ENCODE measurements at regions not wholly inside any gene's neighbourhood (a gene's known extent, or its start where the extent isn't known, plus 50 kb on each side); places are given as distances from the start of the nearest gene placed in this dataset.

GRCh38 chr4:187470061-187470460 is 525.5 kb upstream of the ZFP42 start:
- Histone ChIP-seq H3K9me3 (ENCODE audit: control insufficient read depth in 1 of 2, low read length in 2 of 2) (no peaks in the 10 kb centered on the region), H3K4me1 (ENCODE audit: control insufficient read depth in 1 of 2, insufficient read depth in 2 of 2, low read length in 2 of 2) (no peaks in the 10 kb centered on the region), H3K9ac (ENCODE audit: low read depth in 1 of 2, low read length in 2 of 2) (no peak overlapping the region), H3K36me3 (ENCODE audit: control insufficient read depth in 1 of 2, insufficient read depth in 2 of 2, low read length in 2 of 2) (no peaks in the 10 kb centered on the region), H3K27ac (ENCODE audit: low read depth, low read length) (no peak overlapping the region), H3K4me3 (ENCODE audit: low read depth in 1 of 2, low read length in 2 of 2) (no peak overlapping the region), H3K27me3 (ENCODE audit: control insufficient read depth in 1 of 2, insufficient read depth in 2 of 2, low read length in 2 of 2) (no peaks in the 10 kb centered on the region)

GRCh38 chr4:187474238-187474637 is 521.3 kb upstream of the ZFP42 start:
- Histone ChIP-seq H3K27me3 (ENCODE audit: control insufficient read depth in 1 of 2, insufficient read depth in 2 of 2, low read length in 2 of 2) (no peaks in the 10 kb centered on the region), H3K9ac (ENCODE audit: low read depth in 1 of 2, low read length in 2 of 2) (no peak overlapping the region), H3K4me3 (ENCODE audit: low read depth in 1 of 2, low read length in 2 of 2) (no peak overlapping the region), H3K36me3 (ENCODE audit: control insufficient read depth in 1 of 2, insufficient read depth in 2 of 2, low read length in 2 of 2) (no peaks in the 10 kb centered on the region), H3K27ac (ENCODE audit: low read depth, low read length) (no peak overlapping the region), H3K4me1 (ENCODE audit: control insufficient read depth in 1 of 2, insufficient read depth in 2 of 2, low read length in 2 of 2) (peaks cover 0 to 2% of the 10 kb centered on the region in 2 donors), H3K9me3 (ENCODE audit: control insufficient read depth in 1 of 2, low read length in 2 of 2) (no peaks in the 10 kb centered on the region)

GRCh38 chr4:187475901-187476300 is 519.7 kb upstream of the ZFP42 start:
- no peak overlapping the region for H3K4me3 ChIP-seq (ENCODE audit: low read depth in 1 of 2, low read length in 2 of 2)
- H3K36me3 ChIP-seq (ENCODE audit: control insufficient read depth in 1 of 2, insufficient read depth in 2 of 2, low read length in 2 of 2) = no peaks in the 10 kb centered on the region
- H3K9ac ChIP-seq (ENCODE audit: low read depth in 1 of 2, low read length in 2 of 2) = no peak overlapping the region
- no peaks in the 10 kb centered on the region for H3K9me3 ChIP-seq (ENCODE audit: control insufficient read depth in 1 of 2, low read length in 2 of 2)
- peaks cover 0 to 2% of the 10 kb centered on the region in 2 donors for H3K4me1 ChIP-seq (ENCODE audit: control insufficient read depth in 1 of 2, insufficient read depth in 2 of 2, low read length in 2 of 2)
- no peak overlapping the region for H3K27ac ChIP-seq (ENCODE audit: low read depth, low read length)
- H3K27me3 ChIP-seq (ENCODE audit: control insufficient read depth in 1 of 2, insufficient read depth in 2 of 2, low read length in 2 of 2) = no peaks in the 10 kb centered on the region

- no peak overlapping the region for H3K9ac ChIP-seq (ENCODE audit: low read depth in 1 of 2, low read length in 2 of 2)
- no peaks in the 10 kb centered on the region for H3K36me3 ChIP-seq (ENCODE audit: control insufficient read depth in 1 of 2, insufficient read depth in 2 of 2, low read length in 2 of 2)
These were observed 518.3 kb upstream of the ZFP42 start for GRCh38 chr4:187477224-187477623.

GRCh38 chr4:187478292-187479140 is 517.1 kb upstream of the ZFP42 start:
- H3K27ac ChIP-seq (ENCODE audit: low read depth, low read length) = no peak overlapping the region
- no peaks in the 10 kb centered on the region for H3K9me3 ChIP-seq (ENCODE audit: control insufficient read depth in 1 of 2, low read length in 2 of 2)
- peaks cover 0 to 2% of the 10 kb centered on the region in 2 donors for H3K4me1 ChIP-seq (ENCODE audit: control insufficient read depth in 1 of 2, insufficient read depth in 2 of 2, low read length in 2 of 2)
- no peak overlapping the region for H3K4me3 ChIP-seq (ENCODE audit: low read depth in 1 of 2, low read length in 2 of 2)
- no peak overlapping the region for H3K9ac ChIP-seq (ENCODE audit: low read depth in 1 of 2, low read length in 2 of 2)
- no peaks in the 10 kb centered on the region for H3K36me3 ChIP-seq (ENCODE audit: control insufficient read depth in 1 of 2, insufficient read depth in 2 of 2, low read length in 2 of 2)
- H3K27me3 ChIP-seq (ENCODE audit: control insufficient read depth in 1 of 2, insufficient read depth in 2 of 2, low read length in 2 of 2) = no peaks in the 10 kb centered on the region

More at GRCh38 chr4:187477224-187477623, 518.3 kb upstream of the ZFP42 start:
- Histone ChIP-seq H3K4me1 (ENCODE audit: control insufficient read depth in 1 of 2, insufficient read depth in 2 of 2, low read length in 2 of 2) (peaks cover 0 to 2% of the 10 kb centered on the region in 2 donors), H3K27me3 (ENCODE audit: control insufficient read depth in 1 of 2, insufficient read depth in 2 of 2, low read length in 2 of 2) (no peaks in the 10 kb centered on the region), H3K27ac (ENCODE audit: low read depth, low read length) (no peak overlapping the region), H3K9me3 (ENCODE audit: control insufficient read depth in 1 of 2, low read length in 2 of 2) (no peaks in the 10 kb centered on the region), H3K4me3 (ENCODE audit: low read depth in 1 of 2, low read length in 2 of 2) (no peak overlapping the region)

GRCh38 chr4:187479511-187479910 is 516.1 kb upstream of the ZFP42 start:
- H3K27ac ChIP-seq (ENCODE audit: low read depth, low read length) = no peak overlapping the region
- peaks cover 0 to 2% of the 10 kb centered on the region in 2 donors for H3K4me1 ChIP-seq (ENCODE audit: control insufficient read depth in 1 of 2, insufficient read depth in 2 of 2, low read length in 2 of 2)
- no peak overlapping the region for H3K9ac ChIP-seq (ENCODE audit: low read depth in 1 of 2, low read length in 2 of 2)
- H3K4me3 ChIP-seq (ENCODE audit: low read depth in 1 of 2, low read length in 2 of 2) = no peak overlapping the region
- no peaks in the 10 kb centered on the region for H3K36me3 ChIP-seq (ENCODE audit: control insufficient read depth in 1 of 2, insufficient read depth in 2 of 2, low read length in 2 of 2)
- H3K27me3 ChIP-seq (ENCODE audit: control insufficient read depth in 1 of 2, insufficient read depth in 2 of 2, low read length in 2 of 2) = no peaks in the 10 kb centered on the region
- no peaks in the 10 kb centered on the region for H3K9me3 ChIP-seq (ENCODE audit: control insufficient read depth in 1 of 2, low read length in 2 of 2)

GRCh38 chr4:187480146-187481145 is 515.1 kb upstream of the ZFP42 start:
- H3K27me3 ChIP-seq (ENCODE audit: control insufficient read depth in 1 of 2, insufficient read depth in 2 of 2, low read length in 2 of 2) = no peaks in the 10 kb centered on the region
- no peaks in the 10 kb centered on the region for H3K9me3 ChIP-seq (ENCODE audit: control insufficient read depth in 1 of 2, low read length in 2 of 2)
- no peak overlapping the region for H3K27ac ChIP-seq (ENCODE audit: low read depth, low read length)
- H3K4me3 ChIP-seq (ENCODE audit: low read depth in 1 of 2, low read length in 2 of 2) = no peak overlapping the region
- H3K9ac ChIP-seq (ENCODE audit: low read depth in 1 of 2, low read length in 2 of 2) = no peak overlapping the region
- peaks cover 0 to 2% of the 10 kb centered on the region in 2 donors for H3K4me1 ChIP-seq (ENCODE audit: control insufficient read depth in 1 of 2, insufficient read depth in 2 of 2, low read length in 2 of 2)
- H3K36me3 ChIP-seq (ENCODE audit: control insufficient read depth in 1 of 2, insufficient read depth in 2 of 2, low read length in 2 of 2) = no peaks in the 10 kb centered on the region

- Histone ChIP-seq H3K27me3 (ENCODE audit: control insufficient read depth in 1 of 2, insufficient read depth in 2 of 2, low read length in 2 of 2) (no peaks in the 10 kb centered on the region), H3K4me1 (ENCODE audit: control insufficient read depth in 1 of 2, insufficient read depth in 2 of 2, low read length in 2 of 2) (no peaks in the 10 kb centered on the region), H3K9me3 (ENCODE audit: control insufficient read depth in 1 of 2, low read length in 2 of 2) (no peaks in the 10 kb centered on the region), H3K27ac (ENCODE audit: low read depth, low read length) (no peak overlapping the region), H3K36me3 (ENCODE audit: control insufficient read depth in 1 of 2, insufficient read depth in 2 of 2, low read length in 2 of 2) (no peaks in the 10 kb centered on the region), H3K9ac (ENCODE audit: low read depth in 1 of 2, low read length in 2 of 2) (no peak overlapping the region), H3K4me3 (ENCODE audit: low read depth in 1 of 2, low read length in 2 of 2) (no peak overlapping the region)
These were observed 511.4 kb upstream of the ZFP42 start for GRCh38 chr4:187484186-187484585.

GRCh38 chr4:187485676-187486075 is 509.9 kb upstream of the ZFP42 start:
- Histone ChIP-seq H3K4me1 (ENCODE audit: control insufficient read depth in 1 of 2, insufficient read depth in 2 of 2, low read length in 2 of 2) (no peaks in the 10 kb centered on the region), H3K36me3 (ENCODE audit: control insufficient read depth in 1 of 2, insufficient read depth in 2 of 2, low read length in 2 of 2) (no peaks in the 10 kb centered on the region), H3K27ac (ENCODE audit: low read depth, low read length) (no peak overlapping the region), H3K27me3 (ENCODE audit: control insufficient read depth in 1 of 2, insufficient read depth in 2 of 2, low read length in 2 of 2) (no peaks in the 10 kb centered on the region), H3K4me3 (ENCODE audit: low read depth in 1 of 2, low read length in 2 of 2) (no peak overlapping the region), H3K9me3 (ENCODE audit: control insufficient read depth in 1 of 2, low read length in 2 of 2) (no peaks in the 10 kb centered on the region), H3K9ac (ENCODE audit: low read depth in 1 of 2, low read length in 2 of 2) (no peak overlapping the region)

GRCh38 chr4:187491286-187491685 is 504.3 kb upstream of the ZFP42 start:
- Histone ChIP-seq H3K36me3 (ENCODE audit: control insufficient read depth in 1 of 2, insufficient read depth in 2 of 2, low read length in 2 of 2) (no peaks in the 10 kb centered on the region), H3K27me3 (ENCODE audit: control insufficient read depth in 1 of 2, insufficient read depth in 2 of 2, low read length in 2 of 2) (no peaks in the 10 kb centered on the region), H3K4me3 (ENCODE audit: low read depth in 1 of 2, low read length in 2 of 2) (no peak overlapping the region), H3K9ac (ENCODE audit: low read depth in 1 of 2, low read length in 2 of 2) (no peak overlapping the region), H3K9me3 (ENCODE audit: control insufficient read depth in 1 of 2, low read length in 2 of 2) (no peaks in the 10 kb centered on the region), H3K27ac (ENCODE audit: low read depth, low read length) (no peak overlapping the region), H3K4me1 (ENCODE audit: control insufficient read depth in 1 of 2, insufficient read depth in 2 of 2, low read length in 2 of 2) (no peaks in the 10 kb centered on the region)

Measured in duodenal mucosa (tissue), 2 donors.